ENCODE measurements at regions not wholly inside any gene's neighbourhood (a gene's known extent, or its start where the extent isn't known, plus 50 kb on each side); places are given as distances from the start of the nearest gene placed in this dataset.
"Not testable (repeated sequence)": the region's sequence is repeated elsewhere in the genome, so short reads cannot be mapped to it uniquely, and the experiment has no call there.

- Histone ChIP-seq H3K9me3 (no peaks in the 10 kb centered on the region), H3K4me1 (peaks cover 28% of the 10 kb centered on the region), H3K27me3 (no peaks in the 10 kb centered on the region), H3K36me3 (no peaks in the 10 kb centered on the region), H3K27ac (peak overlapping the region; percentile 90), H3K4me3 (peak overlapping the region; percentile 2 to 17)
- TF ChIP-seq POLR2A (IDR thresholded peaks at IDR 0.05) (no peak), CTCF (IDR thresholded peaks at IDR 0.05) (no peak), POLR2AphosphoS5 (IDR thresholded peaks at IDR 0.05; ENCODE audit: insufficient read depth in 1 of 2, low read depth in 1 of 2) (peak in 1 of 2 donors; percentile 76)
- DNase-seq (ENCODE audit: extremely low spot score in 2 of 2), result no peak
- intact Hi-C loops (cut with DNase I), result loop anchor here (5.0 kb wide), 3 partner anchors 34 to 144 kb away; no protein-coding TSS in a partner anchor
These were observed 59.1 kb upstream of the PTPN1 start for GRCh38 chr20:50450881-50451752.

GRCh38 chr20:50451792-50452425 is 58.3 kb upstream of the PTPN1 start:
- intact Hi-C loops (cut with DNase I), result loop anchor here (5.0 kb wide), 3 partner anchors 35 to 145 kb away; no protein-coding TSS in a partner anchor

GRCh38 chr20:50453533-50454244 is 56.5 kb upstream of the PTPN1 start:
- Histone ChIP-seq H3K36me3 (no peaks in the 10 kb centered on the region), H3K27me3 (no peaks in the 10 kb centered on the region), H3K4me1 (peaks cover 32% of the 10 kb centered on the region), H3K27ac (peak overlapping the region; percentile 28), H3K9me3 (no peaks in the 10 kb centered on the region), H3K4me3 (no peak overlapping the region)
- intact Hi-C loops (cut with DNase I), result loop anchor here (5.0 kb wide), 3 partner anchors 36 to 146 kb away; no protein-coding TSS in a partner anchor
- DNase-seq (ENCODE audit: extremely low spot score in 2 of 2), result no peak
- TF ChIP-seq POLR2A (IDR thresholded peaks at IDR 0.05), result no peak
- TF ChIP-seq CTCF (IDR thresholded peaks at IDR 0.05), result no peak
- no peak for TF ChIP-seq POLR2AphosphoS5 (IDR thresholded peaks at IDR 0.05; ENCODE audit: insufficient read depth in 1 of 2, low read depth in 1 of 2)

More at GRCh38 chr20:50451792-50452425, 58.3 kb upstream of the PTPN1 start:
- Histone ChIP-seq H3K27ac (peak overlapping the region; percentile 90), H3K4me1 (peaks cover 32% of the 10 kb centered on the region)
- H3K4me3 ChIP-seq; DNase-seq (ENCODE audit: extremely low spot score in 2 of 2); H3K36me3 ChIP-seq; H3K9me3 ChIP-seq; H3K27me3 ChIP-seq: not testable (repeated sequence)

GRCh38 chr20:50455245-50455644 is 54.9 kb upstream of the PTPN1 start:
- DNase-seq (ENCODE audit: extremely low spot score in 2 of 2); H3K9me3 ChIP-seq; intact Hi-C loops (cut with DNase I); H3K27me3 ChIP-seq; H3K36me3 ChIP-seq; H3K4me3 ChIP-seq: not testable (repeated sequence)
- peak overlapping the region; percentile 60 for H3K27ac ChIP-seq
- peaks cover 29% of the 10 kb centered on the region for H3K4me1 ChIP-seq

- Histone ChIP-seq H3K4me1 (peaks cover 28% of the 10 kb centered on the region), H3K4me3 (no peak overlapping the region), H3K9me3 (no peaks in the 10 kb centered on the region), H3K27ac (peak overlapping the region; percentile 60), H3K36me3 (no peaks in the 10 kb centered on the region), H3K27me3 (no peaks in the 10 kb centered on the region)
- no peak for DNase-seq (ENCODE audit: extremely low spot score in 2 of 2)
- intact Hi-C loops (cut with DNase I), result no loop called here
- no peak for TF ChIP-seq POLR2AphosphoS5 (IDR thresholded peaks at IDR 0.05; ENCODE audit: insufficient read depth in 1 of 2, low read depth in 1 of 2)
These were observed 54.3 kb upstream of the PTPN1 start for GRCh38 chr20:50455656-50456451.
